Choroid plexus epithelial cell (primary cell): ENCODE measurements at regions not wholly inside any gene's neighbourhood (a gene's known extent, or its start where the extent isn't known, plus 50 kb on each side); places are given as distances from the start of the nearest gene placed in this dataset.
A peak's percentile ranks its signal among the peaks of the same experiment; 100 is the strongest.

Experiments
- DNase-seq: peaks from one replicate; pipeline ENCODE4 v3.0.0-alpha.2; 2010; ENCODE audit warnings: low read depth
- H3K4me3 ChIP-seq: 2 replicates; pipeline ENCODE4 v1.5.1; 2011; ENCODE audit warnings: low read depth, mild to moderate bottlenecking, control low read depth, low read length, moderate library complexity
- TF ChIP-seq, protein P1 (sequence below): conservative IDR thresholded peaks from 2 replicates; pipeline ENCODE4 v1.5.1; 2011; ENCODE audit warnings: low read depth, mild to moderate bottlenecking, control low read depth, inconsistent platforms, low read length, moderate library complexity

GRCh38 chr6:140414966-140415620 lies 1040.6 kb upstream of the CITED2 start:
- TF ChIP-seq, protein P1, sequence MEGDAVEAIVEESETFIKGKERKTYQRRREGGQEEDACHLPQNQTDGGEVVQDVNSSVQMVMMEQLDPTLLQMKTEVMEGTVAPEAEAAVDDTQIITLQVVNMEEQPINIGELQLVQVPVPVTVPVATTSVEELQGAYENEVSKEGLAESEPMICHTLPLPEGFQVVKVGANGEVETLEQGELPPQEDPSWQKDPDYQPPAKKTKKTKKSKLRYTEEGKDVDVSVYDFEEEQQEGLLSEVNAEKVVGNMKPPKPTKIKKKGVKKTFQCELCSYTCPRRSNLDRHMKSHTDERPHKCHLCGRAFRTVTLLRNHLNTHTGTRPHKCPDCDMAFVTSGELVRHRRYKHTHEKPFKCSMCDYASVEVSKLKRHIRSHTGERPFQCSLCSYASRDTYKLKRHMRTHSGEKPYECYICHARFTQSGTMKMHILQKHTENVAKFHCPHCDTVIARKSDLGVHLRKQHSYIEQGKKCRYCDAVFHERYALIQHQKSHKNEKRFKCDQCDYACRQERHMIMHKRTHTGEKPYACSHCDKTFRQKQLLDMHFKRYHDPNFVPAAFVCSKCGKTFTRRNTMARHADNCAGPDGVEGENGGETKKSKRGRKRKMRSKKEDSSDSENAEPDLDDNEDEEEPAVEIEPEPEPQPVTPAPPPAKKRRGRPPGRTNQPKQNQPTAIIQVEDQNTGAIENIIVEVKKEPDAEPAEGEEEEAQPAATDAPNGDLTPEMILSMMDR = no peak
- DNase-seq = no peak
- H3K4me3 ChIP-seq = no peak overlapping the region

GRCh38 chr6:140403020-140403419 lies 1028.6 kb upstream of the CITED2 start:
- no peak for DNase-seq
- TF ChIP-seq, protein P1 = no peak
- no peak overlapping the region for H3K4me3 ChIP-seq

- H3K4me3 ChIP-seq = no peak overlapping the region
- TF ChIP-seq, protein P1 = no peak
- DNase-seq = peak; percentile 60
These were observed 1027.3 kb upstream of the CITED2 start for GRCh38 chr6:140401761-140402160.

DNA sequence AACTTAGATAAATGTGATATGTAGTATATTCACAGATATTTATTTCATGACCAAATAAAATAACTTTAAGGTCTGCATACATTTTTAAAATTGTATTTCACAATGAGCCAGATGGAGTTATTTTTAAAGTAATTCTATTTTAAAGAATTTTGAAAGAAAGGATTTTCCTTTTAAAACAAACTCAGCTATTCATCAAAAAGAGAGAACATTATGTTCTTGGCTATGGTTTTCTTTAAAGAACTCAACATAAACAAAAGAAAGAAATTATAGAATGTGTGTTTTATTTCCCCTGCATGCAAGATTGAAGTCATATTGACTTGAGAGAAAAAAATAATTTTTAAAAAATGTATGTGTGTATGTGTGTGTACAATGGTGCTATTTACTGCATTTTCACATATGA lies 1023.6 kb upstream of the CITED2 start:
- no peak for DNase-seq
- no peak overlapping the region for H3K4me3 ChIP-seq
- TF ChIP-seq, protein P1 = no peak

DNA sequence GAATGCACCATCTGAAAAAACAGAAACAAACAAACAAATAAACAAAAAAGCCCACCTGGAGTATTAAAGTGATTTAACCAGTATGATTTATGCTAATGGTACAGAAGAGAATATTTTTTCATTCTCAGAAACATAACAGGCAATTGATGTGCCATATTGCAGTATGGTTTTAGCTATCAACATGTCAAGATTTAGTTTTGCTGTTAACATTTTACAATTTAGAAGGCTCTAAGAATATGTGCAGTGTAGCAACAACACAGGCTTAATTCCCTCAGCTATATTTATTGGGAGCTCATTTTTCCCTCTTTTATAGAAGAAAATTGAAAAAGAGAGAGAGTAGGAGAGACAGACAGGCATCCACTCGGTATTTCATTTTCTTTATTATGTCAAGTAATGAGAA lies 1022.7 kb upstream of the CITED2 start:
- no peak overlapping the region for H3K4me3 ChIP-seq
- no peak for DNase-seq
- TF ChIP-seq, protein P1 = no peak

DNA sequence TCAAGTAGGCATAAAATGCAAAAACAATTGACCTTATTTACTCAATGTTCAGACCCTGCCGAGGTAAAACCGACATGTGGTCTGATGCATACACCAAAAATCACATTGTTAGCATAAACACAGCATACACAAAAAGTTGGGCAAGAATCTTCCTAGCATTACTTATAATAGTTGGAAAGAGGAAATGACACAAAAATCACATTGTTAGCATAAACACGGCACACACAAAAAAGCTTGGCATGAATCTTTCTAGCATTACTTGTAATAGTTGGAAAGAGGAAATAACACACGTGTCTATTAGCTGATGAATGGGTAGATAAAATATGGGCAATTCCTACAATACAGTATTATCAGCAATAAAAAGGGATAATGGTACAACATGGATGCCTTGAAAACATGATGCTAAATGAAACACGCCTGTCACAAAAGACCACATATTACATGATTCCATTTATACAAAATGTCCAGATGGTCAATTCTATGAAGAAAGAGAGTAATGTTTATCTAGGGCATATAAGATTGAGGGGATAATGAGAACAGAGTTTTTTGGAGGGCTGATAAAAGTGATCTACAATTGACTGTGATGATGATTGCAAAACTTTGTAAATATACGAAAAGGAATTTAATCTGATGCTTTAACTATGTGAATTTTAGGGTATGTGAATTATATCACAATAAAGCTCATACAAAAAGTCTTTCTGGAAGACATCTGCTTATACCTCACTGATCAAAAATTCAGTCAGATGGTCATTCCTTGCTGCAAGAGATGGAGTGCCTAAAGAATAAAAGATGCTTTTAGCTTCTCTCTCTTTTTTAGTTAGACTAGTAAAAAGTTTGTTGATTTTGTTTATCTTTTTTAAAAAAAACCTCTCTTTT lies 1019.5 kb upstream of the CITED2 start:
- DNase-seq = peak; percentile 81
- TF ChIP-seq, protein P1 = no peak
- no peak overlapping the region for H3K4me3 ChIP-seq
